OCI-LY1 (cell line): ENCODE measurements at regions not wholly inside any gene's neighbourhood (a gene's known extent, or its start where the extent isn't known, plus 50 kb on each side); places are given as distances from the start of the nearest gene placed in this dataset.

Experiments
- EZH2 ChIP-seq: fragments of 200-600 bp; sonication (generic), shearing (Covaris generic); IDR thresholded peaks from 2 replicates; pipeline ENCODE4 v1.8.0; 2017; ENCODE audit warnings: borderline replicate concordance, mixed run types, mild to moderate bottlenecking, antibody characterized with exemption, low read length, moderate library complexity, mixed read lengths
- TF ChIP-seq, protein P1 (sequence below): fragments of 200-600 bp; sonication (generic), shearing (Covaris generic); IDR thresholded peaks from 2 replicates; pipeline ENCODE4 v1.5.1; 2017; ENCODE audit warnings: mild to moderate bottlenecking, antibody characterized with exemption, low read length, moderate library complexity, mixed read lengths

DNA sequence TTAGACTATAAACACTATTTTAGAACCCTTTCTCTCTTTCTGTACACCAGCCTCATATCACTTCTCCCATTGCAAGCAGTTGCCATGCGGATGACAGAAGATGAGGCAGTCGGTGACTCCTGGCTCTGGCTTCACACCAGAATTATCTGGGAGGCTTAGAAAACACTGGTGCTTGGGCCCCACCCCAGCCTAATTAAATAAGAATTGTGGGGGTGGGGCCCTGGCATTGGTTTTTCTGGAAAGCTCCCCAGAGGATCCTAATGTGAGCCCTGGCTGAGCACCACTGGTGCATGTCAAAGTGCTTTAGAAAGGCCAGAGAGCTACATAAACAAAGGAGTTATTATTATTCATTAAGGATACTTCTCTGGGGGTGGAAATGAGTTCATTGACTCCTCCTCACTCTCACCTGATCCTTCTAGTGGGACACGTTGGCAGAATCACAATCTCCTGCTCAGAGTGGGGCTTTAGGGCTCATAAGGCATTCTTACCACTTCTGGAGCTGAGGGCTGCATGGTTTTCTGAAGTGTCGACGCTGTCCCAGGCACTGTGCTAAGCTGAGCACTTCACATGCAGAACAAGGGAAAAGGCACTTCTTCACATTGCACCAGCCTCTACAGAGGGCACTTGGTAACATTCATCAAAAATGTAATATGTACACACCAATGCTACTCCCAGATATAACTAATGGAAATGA lies 188.5 kb upstream of the TLE3 start:
- TF ChIP-seq, protein P1, sequence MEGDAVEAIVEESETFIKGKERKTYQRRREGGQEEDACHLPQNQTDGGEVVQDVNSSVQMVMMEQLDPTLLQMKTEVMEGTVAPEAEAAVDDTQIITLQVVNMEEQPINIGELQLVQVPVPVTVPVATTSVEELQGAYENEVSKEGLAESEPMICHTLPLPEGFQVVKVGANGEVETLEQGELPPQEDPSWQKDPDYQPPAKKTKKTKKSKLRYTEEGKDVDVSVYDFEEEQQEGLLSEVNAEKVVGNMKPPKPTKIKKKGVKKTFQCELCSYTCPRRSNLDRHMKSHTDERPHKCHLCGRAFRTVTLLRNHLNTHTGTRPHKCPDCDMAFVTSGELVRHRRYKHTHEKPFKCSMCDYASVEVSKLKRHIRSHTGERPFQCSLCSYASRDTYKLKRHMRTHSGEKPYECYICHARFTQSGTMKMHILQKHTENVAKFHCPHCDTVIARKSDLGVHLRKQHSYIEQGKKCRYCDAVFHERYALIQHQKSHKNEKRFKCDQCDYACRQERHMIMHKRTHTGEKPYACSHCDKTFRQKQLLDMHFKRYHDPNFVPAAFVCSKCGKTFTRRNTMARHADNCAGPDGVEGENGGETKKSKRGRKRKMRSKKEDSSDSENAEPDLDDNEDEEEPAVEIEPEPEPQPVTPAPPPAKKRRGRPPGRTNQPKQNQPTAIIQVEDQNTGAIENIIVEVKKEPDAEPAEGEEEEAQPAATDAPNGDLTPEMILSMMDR, result no peak
- TF ChIP-seq EZH2, result no peak
